Astrocyte of the spinal cord (primary cell): ENCODE measurements at regions not wholly inside any gene's neighbourhood (a gene's known extent, or its start where the extent isn't known, plus 50 kb on each side); places are given as distances from the start of the nearest gene placed in this dataset.

Experiments used
- DNase-seq: peaks from one replicate; pipeline ENCODE4 v3.0.0; 2011; ENCODE audit warnings: low read depth, low spot score
- H3K4me3 ChIP-seq: 2 replicates; pipeline ENCODE4 v1.5.1; 2011; ENCODE audit warnings: low read depth, mild to moderate bottlenecking, low read length, moderate library complexity
- in situ Hi-C: cut with HindIII; loops from 2 replicates; pipeline ENCODE4 v1.10.0; 2017; ENCODE audit warnings: low sequenced_read_pairs
- TF ChIP-seq, protein P1 (sequence below): IDR thresholded peaks from 2 replicates; pipeline ENCODE4 v1.5.1; 2012; ENCODE audit warnings: low read depth, mild to moderate bottlenecking, low read length, inconsistent platforms

- TF ChIP-seq, protein P1, sequence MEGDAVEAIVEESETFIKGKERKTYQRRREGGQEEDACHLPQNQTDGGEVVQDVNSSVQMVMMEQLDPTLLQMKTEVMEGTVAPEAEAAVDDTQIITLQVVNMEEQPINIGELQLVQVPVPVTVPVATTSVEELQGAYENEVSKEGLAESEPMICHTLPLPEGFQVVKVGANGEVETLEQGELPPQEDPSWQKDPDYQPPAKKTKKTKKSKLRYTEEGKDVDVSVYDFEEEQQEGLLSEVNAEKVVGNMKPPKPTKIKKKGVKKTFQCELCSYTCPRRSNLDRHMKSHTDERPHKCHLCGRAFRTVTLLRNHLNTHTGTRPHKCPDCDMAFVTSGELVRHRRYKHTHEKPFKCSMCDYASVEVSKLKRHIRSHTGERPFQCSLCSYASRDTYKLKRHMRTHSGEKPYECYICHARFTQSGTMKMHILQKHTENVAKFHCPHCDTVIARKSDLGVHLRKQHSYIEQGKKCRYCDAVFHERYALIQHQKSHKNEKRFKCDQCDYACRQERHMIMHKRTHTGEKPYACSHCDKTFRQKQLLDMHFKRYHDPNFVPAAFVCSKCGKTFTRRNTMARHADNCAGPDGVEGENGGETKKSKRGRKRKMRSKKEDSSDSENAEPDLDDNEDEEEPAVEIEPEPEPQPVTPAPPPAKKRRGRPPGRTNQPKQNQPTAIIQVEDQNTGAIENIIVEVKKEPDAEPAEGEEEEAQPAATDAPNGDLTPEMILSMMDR: no peak
- no peak overlapping the region for H3K4me3 ChIP-seq
- in situ Hi-C loops: no loop called here
- DNase-seq: no peak
Measured at GRCh38 chr1:114214016-114214415, 60.3 kb upstream of the SYT6 start.

DNA sequence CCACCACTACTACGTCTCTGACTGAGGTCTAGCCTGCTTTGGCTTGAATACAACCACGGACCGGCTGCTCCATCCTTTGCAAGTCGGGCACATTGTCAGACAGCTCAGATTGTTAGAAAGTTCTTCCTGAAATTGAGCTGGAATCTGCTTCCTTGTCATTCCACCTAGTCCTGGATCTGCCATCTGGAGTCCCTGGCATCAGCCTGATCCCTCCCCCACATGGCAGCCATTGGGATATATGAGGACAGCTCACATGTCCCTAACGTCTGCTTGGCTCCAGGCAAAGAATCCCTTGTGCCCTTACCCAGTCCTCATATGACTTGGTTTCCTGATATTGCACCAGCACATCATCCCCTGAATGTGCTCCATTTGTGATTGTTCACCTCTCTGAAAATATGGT lies 56.3 kb upstream of the SYT6 start:
- in situ Hi-C loops: no loop called here
- H3K4me3 ChIP-seq: no peak overlapping the region
- TF ChIP-seq, protein P1: no peak
- DNase-seq: no peak

DNA sequence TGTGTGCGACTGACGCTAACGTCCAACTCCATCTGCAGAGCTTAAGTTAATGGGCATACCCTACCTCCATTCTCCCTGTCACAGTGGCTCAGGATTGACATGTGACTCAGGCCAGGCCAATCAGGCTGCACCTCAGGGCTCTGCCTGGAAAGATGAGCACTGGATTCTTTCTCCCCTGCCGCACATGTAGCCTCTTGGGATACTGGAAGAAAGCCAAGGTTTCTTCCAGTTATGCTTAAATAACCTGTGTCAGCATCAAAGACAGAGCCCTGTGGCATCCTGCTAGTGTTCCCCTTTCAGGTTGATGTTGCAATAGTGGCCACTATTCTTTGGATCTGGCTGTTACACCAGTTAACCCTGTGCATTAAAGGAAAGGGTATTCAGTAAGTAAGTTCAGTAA lies 55.0 kb upstream of the SYT6 start:
- in situ Hi-C loops: no loop called here
- TF ChIP-seq, protein P1: no peak
- H3K4me3 ChIP-seq: no peak overlapping the region
- no peak for DNase-seq

DNA sequence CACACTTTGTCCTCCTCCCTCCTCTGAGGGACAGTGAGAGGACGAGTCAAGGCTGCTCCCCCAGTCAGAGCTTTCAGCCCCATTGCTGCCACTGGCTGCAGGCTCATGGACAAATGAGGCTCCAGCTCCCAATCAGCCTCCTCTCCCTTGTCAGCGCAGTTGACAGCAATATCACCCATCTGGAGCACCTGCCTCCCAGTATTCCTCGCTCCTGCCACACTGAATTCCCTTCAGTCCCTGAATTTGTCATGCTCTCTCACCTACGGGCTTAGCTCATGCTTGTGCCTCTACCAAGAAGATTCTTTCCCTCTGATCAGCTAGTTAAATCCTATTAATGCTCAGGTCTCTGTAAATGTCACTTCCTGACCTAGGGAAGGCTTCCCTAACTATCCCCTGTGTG lies 54.4 kb upstream of the SYT6 start:
- DNase-seq: no peak
- TF ChIP-seq, protein P1: no peak
- no peak overlapping the region for H3K4me3 ChIP-seq
- in situ Hi-C loops: no loop called here

DNA sequence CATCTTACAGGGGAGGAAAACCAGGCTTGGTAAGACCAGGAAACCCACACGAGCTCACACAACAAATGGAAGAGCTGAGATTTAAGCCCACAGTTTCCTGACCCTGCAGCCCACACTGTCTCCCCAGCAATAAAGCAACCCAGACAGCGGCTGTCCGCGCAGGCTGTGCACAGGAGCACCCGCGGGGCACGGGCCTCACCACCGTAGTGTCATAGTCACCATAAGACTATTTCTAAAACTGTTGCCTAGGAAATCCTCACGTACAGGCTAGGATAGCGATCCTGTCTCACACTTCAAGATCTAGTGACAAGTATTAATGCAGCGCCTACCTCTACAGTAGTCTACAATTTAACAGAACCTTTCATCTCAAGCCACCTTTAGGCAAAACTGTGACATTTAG lies 54.0 kb upstream of the SYT6 start:
- TF ChIP-seq, protein P1: no peak
- DNase-seq: no peak
- in situ Hi-C loops: no loop called here
- no peak overlapping the region for H3K4me3 ChIP-seq

GRCh38 chr1:114206392-114206791 lies 52.7 kb upstream of the SYT6 start:
- in situ Hi-C loops: no loop called here
- TF ChIP-seq, protein P1: no peak
- DNase-seq: no peak
- no peak overlapping the region for H3K4me3 ChIP-seq

DNA sequence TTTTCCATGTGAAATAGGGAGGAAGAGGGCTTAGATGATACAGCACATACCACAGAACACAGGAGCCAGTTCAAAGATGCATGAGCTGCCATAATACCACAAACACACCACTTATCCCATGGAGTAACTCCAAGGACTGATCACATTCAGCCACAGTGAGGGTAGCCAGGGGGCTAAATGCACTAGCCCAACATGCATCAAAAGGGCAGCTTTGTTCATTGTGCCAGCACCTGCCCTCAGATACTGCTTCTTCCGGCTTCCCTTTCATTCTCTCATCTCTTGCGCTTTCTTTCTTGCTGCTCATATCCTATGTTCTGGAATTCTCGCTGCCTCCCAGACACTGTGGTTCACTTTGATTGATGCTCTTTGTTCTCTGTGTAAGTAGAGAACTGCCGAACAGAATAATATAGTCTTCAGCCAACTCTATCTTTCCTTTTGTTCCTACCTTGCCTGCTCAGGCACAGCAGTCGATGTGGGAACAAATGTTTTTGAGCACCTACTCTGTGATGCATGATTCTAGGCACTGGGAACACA lies 50.0 kb upstream of the SYT6 start:
- no peak for DNase-seq
- TF ChIP-seq, protein P1: no peak
- in situ Hi-C loops: no loop called here
- H3K4me3 ChIP-seq: no peak overlapping the region
